Subcutaneous abdominal adipose tissue (tissue), 5 donors: ENCODE measurements at regions not wholly inside any gene's neighbourhood (a gene's known extent, or its start where the extent isn't known, plus 50 kb on each side); places are given as distances from the start of the nearest gene placed in this dataset.

Source experiments
- H3K27ac ChIP-seq: one replicate; pipeline ENCODE4 v1.7.0; 2013; ENCODE audit warnings: low read depth, mild to moderate bottlenecking, inconsistent platforms, low read length, moderate library complexity
- H3K27me3 ChIP-seq, 5 donors: one replicate each; pipeline ENCODE4 v1.7.0; 2013; ENCODE audit warnings: low read length in 5 of 5, inconsistent platforms in 1 of 5; ENCODE audit not compliant: control insufficient read depth in 5 of 5, insufficient read depth in 4 of 5
- H3K36me3 ChIP-seq, 5 donors: one replicate each; pipeline ENCODE4 v1.7.0; 2013; ENCODE audit warnings: low read length in 5 of 5; ENCODE audit not compliant: control insufficient read depth in 5 of 5, insufficient read depth in 5 of 5
- H3K4me1 ChIP-seq, 5 donors: one replicate each; pipeline ENCODE4 v1.7.0; 2013; ENCODE audit warnings: low read length in 5 of 5, mild to moderate bottlenecking in 3 of 5, moderate library complexity in 1 of 5; ENCODE audit not compliant: control insufficient read depth in 5 of 5, insufficient read depth in 5 of 5
- H3K4me3 ChIP-seq, 5 donors: one replicate each; pipeline ENCODE4 v1.7.0; 2013; ENCODE audit warnings: low read length in 5 of 5, low read depth in 1 of 5
- H3K9ac ChIP-seq, 5 donors: one replicate each; pipeline ENCODE4 v1.7.0; 2013; ENCODE audit warnings: low read length in 5 of 5, mild to moderate bottlenecking in 4 of 5, moderate library complexity in 3 of 5
- H3K9me3 ChIP-seq, 5 donors: one replicate each; pipeline ENCODE4 v1.7.0; 2013; ENCODE audit warnings: low read length in 5 of 5; ENCODE audit not compliant: control insufficient read depth in 5 of 5
- donor health status: healthy.
- donor health status: healthy.
- donor health status: healthy.
- donor health status: healthy.
- donor health status: healthy.

GRCh38 chr2:43021791-43022509, 204.5 kb downstream of the ZFP36L2 start:
- Histone ChIP-seq H3K9me3 (peaks cover 2 to 14% (median 7%) of the 10 kb centered on the region in 5 donors), H3K27me3 (no peaks in the 10 kb centered on the region), H3K27ac (no peak overlapping the region), H3K4me1 (peaks cover 10 to 34% (median 26%) of the 10 kb centered on the region in 5 donors), H3K36me3 (no peaks in the 10 kb centered on the region), H3K4me3 (no peak overlapping the region), H3K9ac (no peak overlapping the region)

DNA sequence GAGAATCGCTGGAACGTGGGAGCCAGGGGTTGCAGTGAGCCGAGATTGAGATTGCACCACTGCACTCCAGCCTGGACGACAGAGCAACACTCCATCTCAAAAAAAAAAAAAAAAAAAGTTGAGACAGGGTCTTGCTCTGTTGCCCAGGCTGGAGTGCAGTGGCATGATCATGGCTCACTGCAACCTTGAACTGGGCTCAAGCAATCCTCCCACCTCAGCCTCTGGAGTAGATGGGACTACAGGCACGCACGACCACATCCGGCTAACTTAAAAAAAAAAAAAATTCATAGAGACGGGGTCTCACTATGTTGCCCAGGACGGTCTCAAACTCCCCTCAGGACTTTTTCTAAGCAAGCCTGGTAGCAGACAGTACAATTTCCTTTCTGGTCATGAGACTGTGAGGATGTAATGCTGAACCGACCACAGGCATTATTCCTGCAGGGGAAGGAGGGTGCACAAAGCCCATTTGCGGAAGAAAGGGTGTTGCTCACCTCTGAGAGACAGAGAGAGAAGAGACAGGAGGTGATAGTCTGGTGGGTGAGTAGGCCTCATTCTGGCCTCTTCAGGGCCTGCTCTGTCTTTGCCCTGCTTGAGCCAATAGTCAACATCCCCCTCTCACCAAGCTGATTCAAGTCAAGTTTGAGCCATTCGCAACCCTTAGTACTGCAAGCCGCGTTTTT, 205.3 kb downstream of the ZFP36L2 start:
- Histone ChIP-seq H3K9me3 (peaks cover 2 to 14% (median 7%) of the 10 kb centered on the region in 5 donors), H3K9ac (no peak overlapping the region), H3K36me3 (no peaks in the 10 kb centered on the region), H3K27ac (no peak overlapping the region), H3K4me1 (peaks cover 8 to 26% (median 17%) of the 10 kb centered on the region in 5 donors), H3K27me3 (no peaks in the 10 kb centered on the region), H3K4me3 (no peak overlapping the region)

GRCh38 chr2:43020296-43020695, 206.1 kb downstream of the ZFP36L2 start:
- Histone ChIP-seq H3K4me1 (peaks cover 8 to 25% (median 15%) of the 10 kb centered on the region in 5 donors), H3K9me3 (peaks cover 2 to 14% (median 7%) of the 10 kb centered on the region in 5 donors), H3K4me3 (no peak overlapping the region), H3K27me3 (no peaks in the 10 kb centered on the region), H3K9ac (no peak overlapping the region), H3K27ac (no peak overlapping the region), H3K36me3 (no peaks in the 10 kb centered on the region)

GRCh38 chr2:43019536-43020183, 206.7 kb downstream of the ZFP36L2 start:
- Histone ChIP-seq H3K27ac (no peak overlapping the region), H3K4me1 (peaks cover 8 to 21% (median 14%) of the 10 kb centered on the region in 5 donors), H3K27me3 (no peaks in the 10 kb centered on the region), H3K9me3 (peaks cover 2 to 14% (median 7%) of the 10 kb centered on the region in 5 donors), H3K36me3 (no peaks in the 10 kb centered on the region), H3K4me3 (no peak overlapping the region), H3K9ac (no peak overlapping the region)

DNA sequence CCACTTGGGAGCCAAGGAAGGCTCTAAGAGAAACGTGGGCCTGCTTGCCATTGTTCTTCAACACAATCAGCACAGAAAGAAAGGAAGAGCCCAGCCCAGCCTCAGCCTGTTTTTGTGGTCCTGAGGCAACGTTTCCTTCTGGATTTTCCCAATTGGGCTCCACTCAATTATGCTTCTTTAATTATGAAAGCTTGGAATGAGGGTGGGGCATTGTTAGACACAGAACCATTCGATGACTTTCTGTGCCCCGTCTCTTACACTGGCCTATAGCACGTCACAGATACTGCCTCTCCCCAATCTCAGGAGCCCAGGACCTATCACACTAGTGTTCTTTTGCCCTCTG, 207.4 kb downstream of the ZFP36L2 start:
- peaks cover 8 to 17% (median 14%) of the 10 kb centered on the region in 5 donors for H3K4me1 ChIP-seq
- H3K27me3 ChIP-seq = no peaks in the 10 kb centered on the region
- peak overlapping the region; percentile 41 for H3K27ac ChIP-seq
- H3K9ac ChIP-seq = no peak overlapping the region
- no peak overlapping the region for H3K4me3 ChIP-seq
- peaks cover 2 to 14% (median 7%) of the 10 kb centered on the region in 5 donors for H3K9me3 ChIP-seq
- H3K36me3 ChIP-seq = no peaks in the 10 kb centered on the region

- peaks cover 8 to 17% (median 14%) of the 10 kb centered on the region in 5 donors for H3K4me1 ChIP-seq
- no peaks in the 10 kb centered on the region for H3K36me3 ChIP-seq
- H3K27ac ChIP-seq = peak overlapping the region; percentile 41
- peaks cover 2 to 14% (median 7%) of the 10 kb centered on the region in 5 donors for H3K9me3 ChIP-seq
- H3K27me3 ChIP-seq = no peaks in the 10 kb centered on the region
- H3K9ac ChIP-seq = no peak overlapping the region
- peak overlapping the region in 1 of 5 donors; percentile 24 for H3K4me3 ChIP-seq
Observed at GRCh38 chr2:43018179-43019024, 208.0 kb downstream of the ZFP36L2 start.

DNA sequence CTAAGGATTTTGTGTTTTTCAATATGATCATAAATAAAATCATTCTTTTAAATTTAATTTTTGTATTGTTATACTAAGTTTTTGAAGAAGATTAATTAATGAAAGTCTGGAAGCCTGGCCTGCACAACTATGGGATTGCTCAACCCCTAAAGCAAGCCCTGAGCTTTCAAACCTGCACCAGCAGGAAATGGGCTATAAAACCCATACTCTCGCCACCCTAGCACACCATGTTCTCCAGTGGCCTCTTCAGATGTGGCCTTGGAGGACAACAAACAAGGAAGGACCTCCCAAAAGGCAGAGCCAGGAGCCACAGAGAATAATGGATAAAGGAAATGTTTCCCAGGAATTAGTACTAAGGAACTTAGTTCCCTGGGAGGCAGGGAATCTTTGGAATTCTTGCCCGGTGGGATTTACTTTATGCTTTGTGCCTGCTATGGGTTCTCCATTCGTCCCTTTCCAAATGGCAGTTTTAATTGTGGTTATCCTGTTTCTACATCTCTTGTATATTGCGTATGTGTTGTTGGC, 212.5 kb downstream of the ZFP36L2 start:
- H3K4me1 ChIP-seq = peaks cover 8 to 13% (median 11%) of the 10 kb centered on the region in 5 donors
- no peak overlapping the region for H3K9ac ChIP-seq
- no peak overlapping the region for H3K27ac ChIP-seq
- H3K27me3 ChIP-seq = no peaks in the 10 kb centered on the region
- H3K9me3 ChIP-seq = no peaks in the 10 kb centered on the region
- H3K36me3 ChIP-seq = no peaks in the 10 kb centered on the region
- H3K4me3 ChIP-seq = no peak overlapping the region

GRCh38 chr2:43012966-43013365, 213.4 kb downstream of the ZFP36L2 start:
- Histone ChIP-seq H3K27me3 (no peaks in the 10 kb centered on the region), H3K9me3 (peaks cover 0 to 2% (median 0%) of the 10 kb centered on the region in 5 donors), H3K4me1 (peaks cover 0 to 4% (median 2%) of the 10 kb centered on the region in 5 donors), H3K36me3 (no peaks in the 10 kb centered on the region), H3K27ac (no peak overlapping the region), H3K9ac (no peak overlapping the region), H3K4me3 (no peak overlapping the region)

DNA sequence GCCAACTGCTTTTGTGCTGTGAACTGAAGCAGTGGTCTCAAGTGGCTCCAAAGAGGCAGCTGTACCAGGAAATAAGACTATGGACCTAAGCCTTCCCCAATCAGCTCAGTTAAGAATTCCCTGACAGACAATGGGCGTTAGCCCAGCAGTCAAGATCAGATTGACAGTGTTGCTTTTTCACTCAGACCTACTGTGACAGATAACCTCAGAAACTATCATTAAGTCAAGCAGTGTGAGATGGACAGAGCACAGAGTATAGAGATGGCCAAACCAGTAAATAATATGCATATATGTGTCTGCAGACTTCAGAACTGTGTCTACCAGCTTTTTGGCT, 215.3 kb downstream of the ZFP36L2 start:
- Histone ChIP-seq H3K9ac (no peak overlapping the region), H3K27ac (no peak overlapping the region), H3K9me3 (peaks cover 0 to 5% (median 0%) of the 10 kb centered on the region in 5 donors), H3K36me3 (no peaks in the 10 kb centered on the region), H3K4me3 (no peak overlapping the region), H3K27me3 (no peaks in the 10 kb centered on the region), H3K4me1 (no peaks in the 10 kb centered on the region)
